Sigmoid colon (tissue), 4 donors: ENCODE measurements at regions not wholly inside any gene's neighbourhood (a gene's known extent, or its start where the extent isn't known, plus 50 kb on each side); places are given as distances from the start of the nearest gene placed in this dataset.

ENCODE experiments used
- POLR2A ChIP-seq, 2 donors: fragments of 450-650 bp; IDR thresholded peaks; one replicate each; pipeline ENCODE4 v1.6.1; 2016; ENCODE audit warnings: antibody characterized with exemption in 2 of 2, mild to moderate bottlenecking in 2 of 2, moderate library complexity in 2 of 2
- POLR2AphosphoS5 ChIP-seq, 4 donors: sonication (generic); formaldehyde crosslinking; IDR thresholded peaks; one replicate each; pipeline ENCODE4 v1.6.1; 2017; ENCODE audit warnings: antibody characterized with exemption in 4 of 4

- no peak for TF ChIP-seq POLR2A (IDR thresholded peaks at IDR 0.05)
- TF ChIP-seq POLR2AphosphoS5 (IDR thresholded peaks at IDR 0.05) = no peak
These were observed 116.2 kb upstream of the CNTLN start for GRCh38 chr9:17018540-17019196.
